ENCODE measurements at regions not wholly inside any gene's neighbourhood (a gene's known extent, or its start where the extent isn't known, plus 50 kb on each side); places are given as distances from the start of the nearest gene placed in this dataset.
A peak's percentile ranks its signal among the peaks of the same experiment; 100 is the strongest.

DNA sequence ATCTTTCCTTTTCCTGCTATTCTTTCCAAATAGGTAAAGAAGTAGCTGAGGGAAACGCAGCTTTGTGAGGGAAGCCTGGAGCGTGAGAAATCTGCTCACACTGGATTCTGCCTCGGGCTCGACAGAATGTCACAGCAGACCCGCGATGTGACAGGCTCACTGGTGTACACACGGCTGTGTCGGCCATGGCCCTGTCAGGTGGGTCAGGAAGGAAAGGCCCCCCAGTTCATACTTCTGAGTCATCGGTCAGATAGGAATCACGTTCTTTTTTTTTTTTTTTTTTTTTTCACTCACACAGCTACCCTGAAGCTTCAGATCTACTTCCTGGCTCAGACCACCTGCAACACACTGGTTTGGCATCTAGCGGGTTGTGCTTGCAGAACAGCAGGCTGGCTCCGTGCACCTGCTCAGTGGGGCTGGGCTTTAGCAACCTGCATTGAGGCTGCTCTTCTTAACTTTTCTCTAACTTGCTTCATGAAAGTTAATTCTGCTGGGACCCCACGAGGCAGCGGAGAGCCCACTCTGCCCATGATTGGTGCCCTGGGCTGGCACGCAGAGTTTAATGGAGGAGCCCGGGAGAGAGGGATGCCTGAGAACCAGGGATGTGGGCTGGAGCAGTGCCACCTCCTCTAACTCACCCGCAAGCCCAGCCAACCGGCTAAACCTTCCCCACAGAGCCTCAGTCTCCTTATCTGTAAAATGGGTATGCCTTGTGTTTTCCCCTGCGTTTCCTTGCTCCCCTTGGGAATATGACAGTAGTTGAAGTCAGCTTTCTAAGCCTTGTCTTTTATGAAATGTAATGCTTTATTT is 61.5 kb upstream of the FNDC1 start:
- WGBS, 2 donors, result 47 to 49% methylated on average over 19 of the region's 19 CpGs
- intact Hi-C loops (cut with DNase I; ENCODE audit: low total_unique reads), result no loop called here
- no peak overlapping the region for H3K4me3 ChIP-seq (ENCODE audit: low read depth, poor library complexity, severe bottlenecking)
- DNase-seq (ENCODE audit: low spot score in 2 of 2), result peak in 1 of 2 donors; percentile 84
- TF ChIP-seq, protein P1, sequence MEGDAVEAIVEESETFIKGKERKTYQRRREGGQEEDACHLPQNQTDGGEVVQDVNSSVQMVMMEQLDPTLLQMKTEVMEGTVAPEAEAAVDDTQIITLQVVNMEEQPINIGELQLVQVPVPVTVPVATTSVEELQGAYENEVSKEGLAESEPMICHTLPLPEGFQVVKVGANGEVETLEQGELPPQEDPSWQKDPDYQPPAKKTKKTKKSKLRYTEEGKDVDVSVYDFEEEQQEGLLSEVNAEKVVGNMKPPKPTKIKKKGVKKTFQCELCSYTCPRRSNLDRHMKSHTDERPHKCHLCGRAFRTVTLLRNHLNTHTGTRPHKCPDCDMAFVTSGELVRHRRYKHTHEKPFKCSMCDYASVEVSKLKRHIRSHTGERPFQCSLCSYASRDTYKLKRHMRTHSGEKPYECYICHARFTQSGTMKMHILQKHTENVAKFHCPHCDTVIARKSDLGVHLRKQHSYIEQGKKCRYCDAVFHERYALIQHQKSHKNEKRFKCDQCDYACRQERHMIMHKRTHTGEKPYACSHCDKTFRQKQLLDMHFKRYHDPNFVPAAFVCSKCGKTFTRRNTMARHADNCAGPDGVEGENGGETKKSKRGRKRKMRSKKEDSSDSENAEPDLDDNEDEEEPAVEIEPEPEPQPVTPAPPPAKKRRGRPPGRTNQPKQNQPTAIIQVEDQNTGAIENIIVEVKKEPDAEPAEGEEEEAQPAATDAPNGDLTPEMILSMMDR (IDR thresholded peaks at IDR 0.05), result no peak
- no peak for TF ChIP-seq POLR2A (IDR thresholded peaks at IDR 0.05)

DNA sequence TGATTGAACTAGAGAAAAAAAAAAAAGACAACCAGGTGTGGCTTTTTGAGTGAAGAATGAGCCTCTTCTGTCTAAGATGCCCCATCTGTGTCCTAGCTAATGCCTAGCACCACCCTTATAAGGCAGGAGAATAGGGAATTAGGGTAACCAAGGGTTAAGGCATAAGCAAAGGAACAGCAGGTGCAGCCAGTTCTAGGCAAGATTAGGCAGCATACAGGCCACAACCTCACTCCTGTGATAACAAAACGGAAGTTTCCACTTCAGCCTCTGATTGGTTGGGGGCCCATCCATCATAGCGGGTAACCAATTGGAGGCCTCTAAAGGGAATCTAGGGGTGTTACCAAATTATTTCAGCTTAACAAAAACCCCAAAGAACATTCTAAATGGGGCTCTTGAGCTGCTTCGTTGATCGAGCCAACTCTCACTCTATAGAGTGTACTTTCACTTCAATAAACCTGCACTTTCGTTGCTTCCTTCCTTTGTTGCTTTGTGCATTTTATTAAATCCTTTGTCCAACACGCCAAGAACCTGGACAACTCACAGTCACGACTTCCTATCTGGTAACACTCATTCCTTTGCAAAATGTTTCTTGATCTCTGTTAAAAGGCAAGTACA is 61.9 kb upstream of the TAGAP start:
- TF ChIP-seq, protein P1 (IDR thresholded peaks at IDR 0.05), result no peak
- WGBS, 2 donors, result 23 to 25% methylated on average over 7 of the region's 7 CpGs
- intact Hi-C loops (cut with DNase I; ENCODE audit: low total_unique reads), result no loop called here
- no peak overlapping the region for H3K4me3 ChIP-seq (ENCODE audit: low read depth, poor library complexity, severe bottlenecking)
- DNase-seq (ENCODE audit: low spot score in 2 of 2), result peak; percentile 75 to 90

DNA sequence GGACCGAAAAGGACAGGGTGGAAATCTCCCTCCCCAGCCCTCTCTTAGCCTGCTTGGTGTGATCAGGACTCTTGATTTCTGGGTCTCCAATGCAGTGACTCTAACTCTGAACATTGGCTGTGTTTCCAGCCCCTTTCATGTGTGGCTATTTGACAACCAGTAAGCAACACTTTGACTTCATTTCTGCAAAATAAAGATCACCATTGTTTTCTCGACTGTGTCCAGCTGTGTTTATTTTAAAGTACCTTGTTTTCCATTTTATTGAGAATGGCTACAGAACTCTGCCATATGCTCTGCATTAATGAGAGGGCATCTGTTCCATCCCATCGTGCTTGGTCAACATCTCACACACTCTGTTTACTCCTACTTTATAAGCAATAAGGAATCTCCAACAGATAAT is 60.9 kb upstream of the TAGAP start:
- intact Hi-C loops (cut with DNase I; ENCODE audit: low total_unique reads), result no loop called here
- no peak for DNase-seq (ENCODE audit: low spot score in 2 of 2)
- TF ChIP-seq, protein P1 (IDR thresholded peaks at IDR 0.05), result no peak
- no peak for TF ChIP-seq POLR2A (IDR thresholded peaks at IDR 0.05)
- no peak overlapping the region for H3K4me3 ChIP-seq (ENCODE audit: low read depth, poor library complexity, severe bottlenecking)
- 72 to 73% methylated on average over 3 of the region's 3 CpGs for WGBS, 2 donors

DNA sequence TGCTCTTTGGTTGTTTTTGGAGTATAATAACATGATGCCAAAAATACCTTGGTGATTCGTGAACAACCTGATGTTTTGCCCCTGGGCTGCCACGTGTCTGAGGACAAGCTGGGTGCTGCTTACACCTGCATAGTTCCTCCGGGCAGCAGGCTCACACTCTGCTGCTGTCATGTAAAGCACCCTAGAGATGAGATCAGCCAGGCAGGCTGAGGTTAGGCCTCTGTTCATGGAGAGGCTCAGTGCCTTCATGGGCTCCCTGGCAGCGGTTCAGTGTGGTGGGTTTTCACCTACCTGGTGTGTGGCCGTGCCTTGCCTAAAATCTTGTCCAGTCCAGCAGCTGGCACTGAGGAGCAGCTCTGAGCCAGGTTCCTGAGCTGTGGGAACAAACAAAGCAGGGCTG is 60.1 kb upstream of the TAGAP start:
- TF ChIP-seq POLR2A (IDR thresholded peaks at IDR 0.05), result no peak
- TF ChIP-seq, protein P1 (IDR thresholded peaks at IDR 0.05), result no peak
- no peak overlapping the region for H3K4me3 ChIP-seq (ENCODE audit: low read depth, poor library complexity, severe bottlenecking)
- intact Hi-C loops (cut with DNase I; ENCODE audit: low total_unique reads), result no loop called here
- 47 to 60% methylated on average over 5 of the region's 5 CpGs for WGBS, 2 donors
- peak in 1 of 2 donors; percentile 81 for DNase-seq (ENCODE audit: low spot score in 2 of 2)

DNA sequence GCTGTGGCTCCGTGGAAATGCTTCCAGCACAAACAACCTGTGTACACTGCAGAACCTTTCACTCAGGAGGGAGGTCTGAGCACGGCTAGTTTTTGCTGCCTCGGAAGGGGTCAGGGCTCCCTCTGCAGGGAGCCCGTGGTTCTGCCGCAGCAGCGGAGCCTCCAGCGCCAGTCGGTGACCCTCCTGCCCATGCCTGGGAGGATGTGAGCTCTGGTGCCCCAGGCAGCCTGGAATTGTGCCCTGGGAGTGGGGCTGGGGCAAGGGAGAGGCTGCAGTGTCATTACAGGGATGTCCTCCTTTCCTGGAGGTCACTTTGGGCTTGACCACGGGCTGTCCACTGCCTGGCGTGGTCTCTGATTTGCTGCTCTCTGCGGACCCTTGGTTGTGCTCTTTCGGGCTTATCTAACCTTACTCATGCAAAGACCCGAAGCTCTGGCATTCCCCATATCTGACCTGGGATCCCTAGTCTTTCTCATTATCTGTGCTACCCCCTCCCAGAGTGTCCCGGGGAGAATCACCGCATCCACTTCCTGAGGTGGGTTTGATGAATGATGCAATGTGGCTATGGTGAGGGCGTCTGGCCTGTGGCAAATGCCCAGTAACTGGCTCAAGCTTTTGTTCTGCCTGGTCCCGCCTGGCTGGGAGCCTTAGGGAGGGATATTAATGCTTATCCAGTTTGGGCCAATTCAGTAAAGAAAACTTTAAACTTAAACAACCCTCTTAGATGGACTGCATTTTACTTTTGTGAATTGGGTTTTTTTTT is 59.6 kb upstream of the TAGAP start:
- TF ChIP-seq POLR2A (IDR thresholded peaks at IDR 0.05), result no peak
- TF ChIP-seq, protein P1 (IDR thresholded peaks at IDR 0.05), result peak in 1 of 3 donors; percentile 44
- no peak overlapping the region for H3K4me3 ChIP-seq (ENCODE audit: low read depth, poor library complexity, severe bottlenecking)
- intact Hi-C loops (cut with DNase I; ENCODE audit: low total_unique reads), result no loop called here
- WGBS, 2 donors, result 24 to 47% methylated on average over 10 to 12 of the region's 17 CpGs
- peak in 1 of 2 donors; percentile 90 for DNase-seq (ENCODE audit: low spot score in 2 of 2)
